ENCODE measurements at regions not wholly inside any gene's neighbourhood (a gene's known extent, or its start where the extent isn't known, plus 50 kb on each side); places are given as distances from the start of the nearest gene placed in this dataset.

DNA sequence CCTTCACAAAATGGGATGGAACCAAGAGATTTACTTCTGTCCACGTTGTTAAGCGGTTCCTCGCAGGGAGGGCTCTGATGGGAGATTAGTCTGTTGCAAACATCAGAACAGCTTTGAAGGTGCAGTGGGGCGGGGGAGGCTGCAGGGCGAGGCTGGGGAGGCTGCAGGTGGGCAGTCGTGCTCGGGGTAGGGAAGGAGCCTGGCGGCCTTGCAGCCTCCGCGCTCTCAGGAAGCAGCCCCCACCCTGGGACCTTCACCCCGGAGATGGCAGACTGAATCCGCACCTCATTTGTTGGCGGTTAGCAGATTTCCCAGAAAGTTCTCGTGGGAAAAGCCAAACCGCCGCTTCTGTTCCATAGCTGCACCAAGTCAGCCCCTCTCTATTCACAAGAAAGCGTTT lies 237.3 kb downstream of the BRD1 start:
- H3F3A ChIP-seq (ENCODE audit: insufficient read depth): no peaks in the 10 kb centered on the region
- no peak overlapping the region for H3K27ac ChIP-seq (ENCODE audit: low read depth, low read length)
- TF ChIP-seq, protein P1, sequence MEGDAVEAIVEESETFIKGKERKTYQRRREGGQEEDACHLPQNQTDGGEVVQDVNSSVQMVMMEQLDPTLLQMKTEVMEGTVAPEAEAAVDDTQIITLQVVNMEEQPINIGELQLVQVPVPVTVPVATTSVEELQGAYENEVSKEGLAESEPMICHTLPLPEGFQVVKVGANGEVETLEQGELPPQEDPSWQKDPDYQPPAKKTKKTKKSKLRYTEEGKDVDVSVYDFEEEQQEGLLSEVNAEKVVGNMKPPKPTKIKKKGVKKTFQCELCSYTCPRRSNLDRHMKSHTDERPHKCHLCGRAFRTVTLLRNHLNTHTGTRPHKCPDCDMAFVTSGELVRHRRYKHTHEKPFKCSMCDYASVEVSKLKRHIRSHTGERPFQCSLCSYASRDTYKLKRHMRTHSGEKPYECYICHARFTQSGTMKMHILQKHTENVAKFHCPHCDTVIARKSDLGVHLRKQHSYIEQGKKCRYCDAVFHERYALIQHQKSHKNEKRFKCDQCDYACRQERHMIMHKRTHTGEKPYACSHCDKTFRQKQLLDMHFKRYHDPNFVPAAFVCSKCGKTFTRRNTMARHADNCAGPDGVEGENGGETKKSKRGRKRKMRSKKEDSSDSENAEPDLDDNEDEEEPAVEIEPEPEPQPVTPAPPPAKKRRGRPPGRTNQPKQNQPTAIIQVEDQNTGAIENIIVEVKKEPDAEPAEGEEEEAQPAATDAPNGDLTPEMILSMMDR (IDR thresholded peaks at IDR 0.05; ENCODE audit: insufficient read depth, low read length, poor library complexity, severe bottlenecking): no peak
- no peak for TF ChIP-seq EZH2phosphoT487 (conservative IDR thresholded peaks at IDR 0.05; ENCODE audit: low read length)
- no peak overlapping the region for H3K4me2 ChIP-seq (ENCODE audit: low read depth, low read length, poor library complexity, severe bottlenecking)
- H3K27me3 ChIP-seq (ENCODE audit: low read length): no peaks in the 10 kb centered on the region
- H3K79me2 ChIP-seq (ENCODE audit: insufficient read depth, low read length): no peaks in the 10 kb centered on the region
- H3K4me3 ChIP-seq (ENCODE audit: insufficient read depth, low read length, poor library complexity, severe bottlenecking): no peak overlapping the region
- H3K9me3 ChIP-seq (ENCODE audit: insufficient read depth, low read length): no peaks in the 10 kb centered on the region
- no peak overlapping the region for H2AFZ ChIP-seq (ENCODE audit: low read depth, low read length, severe bottlenecking)
- H4K20me1 ChIP-seq (ENCODE audit: low read depth, low read length): no peaks in the 10 kb centered on the region
- H3K36me3 ChIP-seq (ENCODE audit: low read length): no peaks in the 10 kb centered on the region
- H3K9ac ChIP-seq (ENCODE audit: low read length): no peak overlapping the region
- H3K9me2 ChIP-seq (replicated peaks; ENCODE audit: insufficient read depth, low read length): no peaks in the 10 kb centered on the region

DNA sequence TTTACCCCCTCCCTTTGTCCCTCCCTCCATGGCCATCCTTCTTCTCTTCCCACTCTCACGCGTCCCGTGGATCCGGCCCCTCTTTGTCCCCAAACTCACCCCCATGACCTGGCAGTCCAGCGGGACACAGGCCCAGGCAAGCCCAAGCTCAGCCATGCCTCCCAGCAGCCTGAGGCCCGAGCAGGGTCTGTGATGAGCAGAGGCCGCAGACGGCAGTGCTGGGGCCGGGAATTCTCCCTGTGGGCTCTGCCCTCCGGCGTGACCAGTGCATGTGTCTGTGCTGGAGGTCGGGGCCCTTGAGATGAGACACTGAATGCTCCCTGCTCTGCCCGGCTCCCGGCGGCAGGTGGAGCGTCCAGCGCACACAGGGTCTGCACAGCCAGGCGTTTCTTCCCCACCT lies 237.9 kb downstream of the BRD1 start:
- no peaks in the 10 kb centered on the region for H4K20me1 ChIP-seq (ENCODE audit: low read depth, low read length)
- H3K27me3 ChIP-seq (ENCODE audit: low read length): no peaks in the 10 kb centered on the region
- no peak overlapping the region for H2AFZ ChIP-seq (ENCODE audit: low read depth, low read length, severe bottlenecking)
- H3K27ac ChIP-seq (ENCODE audit: low read depth, low read length): no peak overlapping the region
- H3K4me2 ChIP-seq (ENCODE audit: low read depth, low read length, poor library complexity, severe bottlenecking): no peak overlapping the region
- no peaks in the 10 kb centered on the region for H3F3A ChIP-seq (ENCODE audit: insufficient read depth)
- no peaks in the 10 kb centered on the region for H3K9me3 ChIP-seq (ENCODE audit: insufficient read depth, low read length)
- H3K4me3 ChIP-seq (ENCODE audit: insufficient read depth, low read length, poor library complexity, severe bottlenecking): no peak overlapping the region
- H3K9me2 ChIP-seq (replicated peaks; ENCODE audit: insufficient read depth, low read length): no peaks in the 10 kb centered on the region
- TF ChIP-seq, protein P1 (IDR thresholded peaks at IDR 0.05; ENCODE audit: insufficient read depth, low read length, poor library complexity, severe bottlenecking): no peak
- TF ChIP-seq EZH2phosphoT487 (conservative IDR thresholded peaks at IDR 0.05; ENCODE audit: low read length): no peak
- H3K79me2 ChIP-seq (ENCODE audit: insufficient read depth, low read length): no peaks in the 10 kb centered on the region
- no peak overlapping the region for H3K9ac ChIP-seq (ENCODE audit: low read length)
- no peaks in the 10 kb centered on the region for H3K36me3 ChIP-seq (ENCODE audit: low read length)

DNA sequence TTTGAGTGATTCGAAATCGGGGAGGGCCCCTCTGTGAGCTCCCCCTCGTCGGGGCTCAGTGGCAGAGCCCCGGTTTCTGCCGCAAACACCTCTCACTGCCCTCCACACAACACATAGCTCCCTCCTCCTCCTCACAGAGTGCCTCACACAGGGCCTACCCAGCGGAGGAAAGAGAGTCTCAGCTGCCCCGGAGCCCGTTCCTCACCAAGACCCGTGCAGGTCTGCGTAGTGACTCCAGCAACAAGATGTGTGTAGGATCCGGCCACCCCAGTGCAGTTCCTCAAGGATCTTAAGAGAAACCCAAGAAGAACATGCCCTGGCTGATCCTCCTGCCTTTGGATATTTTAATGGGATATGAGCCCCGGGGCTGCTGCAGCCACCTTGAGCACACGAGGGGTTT lies 238.4 kb downstream of the BRD1 start:
- Histone ChIP-seq H3K27me3 (ENCODE audit: low read length) (no peaks in the 10 kb centered on the region), H3K4me2 (ENCODE audit: low read depth, low read length, poor library complexity, severe bottlenecking) (no peak overlapping the region), H3K9ac (ENCODE audit: low read length) (no peak overlapping the region), H2AFZ (ENCODE audit: low read depth, low read length, severe bottlenecking) (no peak overlapping the region), H3K4me3 (ENCODE audit: insufficient read depth, low read length, poor library complexity, severe bottlenecking) (no peak overlapping the region), H3K36me3 (ENCODE audit: low read length) (no peaks in the 10 kb centered on the region), H3K79me2 (ENCODE audit: insufficient read depth, low read length) (no peaks in the 10 kb centered on the region), H3K27ac (ENCODE audit: low read depth, low read length) (no peak overlapping the region), H3K9me3 (ENCODE audit: insufficient read depth, low read length) (no peaks in the 10 kb centered on the region), H4K20me1 (ENCODE audit: low read depth, low read length) (no peaks in the 10 kb centered on the region), H3F3A (ENCODE audit: insufficient read depth) (no peaks in the 10 kb centered on the region), H3K9me2 (replicated peaks; ENCODE audit: insufficient read depth, low read length) (no peaks in the 10 kb centered on the region)
- no peak for TF ChIP-seq EZH2phosphoT487 (conservative IDR thresholded peaks at IDR 0.05; ENCODE audit: low read length)
- TF ChIP-seq, protein P1 (IDR thresholded peaks at IDR 0.05; ENCODE audit: insufficient read depth, low read length, poor library complexity, severe bottlenecking): no peak
